ENCODE measurements at regions not wholly inside any gene's neighbourhood (a gene's known extent, or its start where the extent isn't known, plus 50 kb on each side); places are given as distances from the start of the nearest gene placed in this dataset.

DNA sequence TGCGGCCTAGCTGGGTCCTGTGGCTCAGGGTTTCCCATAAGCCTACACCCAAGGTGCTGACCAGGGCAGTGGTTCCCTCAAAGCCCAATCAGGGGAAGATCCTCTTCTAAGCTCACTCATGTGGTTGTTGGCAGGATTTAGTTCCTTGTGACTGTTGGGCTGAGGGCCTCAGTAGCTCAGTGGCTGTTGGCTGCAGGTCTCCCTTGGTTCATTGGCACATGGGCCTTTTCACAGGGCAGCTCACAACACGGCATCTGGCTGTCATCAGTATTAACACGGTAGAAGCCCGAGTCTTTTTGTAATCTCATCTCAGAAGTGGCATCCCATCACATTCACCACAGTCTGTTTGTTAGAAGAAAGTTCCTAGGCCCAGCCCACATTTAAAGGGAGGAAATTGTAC, 188.2 kb upstream of the HMCN1 start:
- Histone ChIP-seq H3K79me2 (ENCODE audit: low read length) (no peaks in the 10 kb centered on the region), H4K20me1 (ENCODE audit: low read length) (no peaks in the 10 kb centered on the region), H3K36me3 (ENCODE audit: low read depth, low read length) (no peaks in the 10 kb centered on the region), H2AFZ (ENCODE audit: low read length) (no peak overlapping the region), H3F3A (ENCODE audit: low read length, unreplicated experiment) (no peaks in the 10 kb centered on the region), H3K27ac (ENCODE audit: low read length) (no peak overlapping the region), H3K4me1 (ENCODE audit: insufficient read depth, low read length) (no peaks in the 10 kb centered on the region), H3K9me2 (replicated peaks; ENCODE audit: low read length) (no peaks in the 10 kb centered on the region), H3K4me2 (ENCODE audit: low read length) (no peak overlapping the region), H3K9ac (ENCODE audit: low read length) (no peak overlapping the region), H3K27me3 (ENCODE audit: low read length) (no peaks in the 10 kb centered on the region), H3K4me3 (ENCODE audit: low read length) (no peak overlapping the region), H3K9me3 (ENCODE audit: low read length) (no peaks in the 10 kb centered on the region)
- no TSS peak for BruUV-seq (replicated peaks)
- DNase-seq: no peak
- CTCF ChIA-PET: no interaction called here
- TF ChIP-seq EZH2 (IDR thresholded peaks at IDR 0.05; ENCODE audit: low read length, unreplicated experiment): no peak
- no peak for TF ChIP-seq EZH2phosphoT487 (IDR thresholded peaks at IDR 0.05; ENCODE audit: borderline replicate concordance, low read length)
- TF ChIP-seq, protein P1, sequence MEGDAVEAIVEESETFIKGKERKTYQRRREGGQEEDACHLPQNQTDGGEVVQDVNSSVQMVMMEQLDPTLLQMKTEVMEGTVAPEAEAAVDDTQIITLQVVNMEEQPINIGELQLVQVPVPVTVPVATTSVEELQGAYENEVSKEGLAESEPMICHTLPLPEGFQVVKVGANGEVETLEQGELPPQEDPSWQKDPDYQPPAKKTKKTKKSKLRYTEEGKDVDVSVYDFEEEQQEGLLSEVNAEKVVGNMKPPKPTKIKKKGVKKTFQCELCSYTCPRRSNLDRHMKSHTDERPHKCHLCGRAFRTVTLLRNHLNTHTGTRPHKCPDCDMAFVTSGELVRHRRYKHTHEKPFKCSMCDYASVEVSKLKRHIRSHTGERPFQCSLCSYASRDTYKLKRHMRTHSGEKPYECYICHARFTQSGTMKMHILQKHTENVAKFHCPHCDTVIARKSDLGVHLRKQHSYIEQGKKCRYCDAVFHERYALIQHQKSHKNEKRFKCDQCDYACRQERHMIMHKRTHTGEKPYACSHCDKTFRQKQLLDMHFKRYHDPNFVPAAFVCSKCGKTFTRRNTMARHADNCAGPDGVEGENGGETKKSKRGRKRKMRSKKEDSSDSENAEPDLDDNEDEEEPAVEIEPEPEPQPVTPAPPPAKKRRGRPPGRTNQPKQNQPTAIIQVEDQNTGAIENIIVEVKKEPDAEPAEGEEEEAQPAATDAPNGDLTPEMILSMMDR (conservative IDR thresholded peaks at IDR 0.05; ENCODE audit: low read depth, low read length): no peak
- intact Hi-C loops (cut with micrococcal nuclease): no loop called here
- POLR2A ChIA-PET (ENCODE audit: unreplicated experiment): no interaction called here
- no peak for ATAC-seq

DNA sequence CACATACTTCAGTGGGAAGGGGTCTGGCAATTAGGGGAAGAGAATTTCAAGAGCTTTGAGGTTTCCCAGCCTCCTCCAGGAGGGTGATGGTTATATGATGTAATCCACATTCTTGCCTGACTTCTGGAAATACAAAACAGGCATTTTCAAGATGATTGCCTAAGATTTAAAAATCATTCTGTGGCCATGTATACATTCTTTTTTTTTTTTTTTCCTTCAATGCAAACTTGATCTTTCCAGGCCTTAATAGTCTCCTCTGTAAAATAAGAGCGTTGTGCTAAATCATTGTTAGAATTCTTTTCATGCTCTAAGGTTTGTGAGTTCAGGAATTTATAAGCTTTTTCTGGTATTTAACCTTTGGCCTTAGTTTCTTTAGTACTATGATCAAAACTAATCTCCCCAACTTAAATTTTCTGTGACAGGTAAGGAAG, 192.3 kb upstream of the HMCN1 start:
- intact Hi-C loops (cut with micrococcal nuclease): no loop called here
- no peak overlapping the region for H3K4me2 ChIP-seq (ENCODE audit: low read length)
- H3K4me1 ChIP-seq (ENCODE audit: insufficient read depth, low read length): no peaks in the 10 kb centered on the region
- TF ChIP-seq EZH2 (IDR thresholded peaks at IDR 0.05; ENCODE audit: low read length, unreplicated experiment) (no peak), EZH2phosphoT487 (IDR thresholded peaks at IDR 0.05; ENCODE audit: borderline replicate concordance, low read length) (no peak)
- TF ChIP-seq, protein P1 (conservative IDR thresholded peaks at IDR 0.05; ENCODE audit: low read depth, low read length): no peak
- no peaks in the 10 kb centered on the region for H3K36me3 ChIP-seq (ENCODE audit: low read depth, low read length)
- no peaks in the 10 kb centered on the region for H3K9me2 ChIP-seq (replicated peaks; ENCODE audit: low read length)
- H3K4me3 ChIP-seq (ENCODE audit: low read length): no peak overlapping the region
- no peaks in the 10 kb centered on the region for H3F3A ChIP-seq (ENCODE audit: low read length, unreplicated experiment)
- ChIA-PET CTCF (no interaction called here), POLR2A (ENCODE audit: unreplicated experiment) (no interaction called here)
- no peak overlapping the region for H2AFZ ChIP-seq (ENCODE audit: low read length)
- H3K27ac ChIP-seq (ENCODE audit: low read length): no peak overlapping the region
- no peaks in the 10 kb centered on the region for H3K27me3 ChIP-seq (ENCODE audit: low read length)
- no peaks in the 10 kb centered on the region for H3K9me3 ChIP-seq (ENCODE audit: low read length)
- H3K9ac ChIP-seq (ENCODE audit: low read length): no peak overlapping the region
- H3K79me2 ChIP-seq (ENCODE audit: low read length): no peaks in the 10 kb centered on the region
- no peaks in the 10 kb centered on the region for H4K20me1 ChIP-seq (ENCODE audit: low read length)
- DNase-seq: no peak
- no peak for ATAC-seq
- BruUV-seq (replicated peaks): no TSS peak

DNA sequence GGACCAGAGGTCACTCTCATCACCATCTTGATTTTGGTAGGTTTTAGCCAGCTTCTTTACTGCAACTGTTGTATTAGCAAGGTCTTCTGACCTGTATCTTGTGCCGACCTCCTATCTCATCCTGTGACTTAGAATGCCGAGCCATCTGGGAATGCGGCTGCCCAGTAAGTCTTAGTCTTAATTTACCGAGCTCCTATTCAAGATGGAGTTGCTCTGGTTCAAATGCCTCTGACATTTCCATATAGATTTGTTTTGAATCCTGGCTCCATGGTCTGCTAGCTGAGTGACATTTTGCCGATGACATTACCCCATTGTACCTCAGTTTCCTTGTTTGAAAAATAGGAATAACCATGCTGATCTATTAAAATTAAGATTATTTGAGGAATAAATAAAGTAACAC, 193.9 kb upstream of the HMCN1 start:
- no peaks in the 10 kb centered on the region for H3K9me3 ChIP-seq (ENCODE audit: low read length)
- H3K27ac ChIP-seq (ENCODE audit: low read length): no peak overlapping the region
- no peaks in the 10 kb centered on the region for H3K27me3 ChIP-seq (ENCODE audit: low read length)
- no TSS peak for BruUV-seq (replicated peaks)
- H2AFZ ChIP-seq (ENCODE audit: low read length): no peak overlapping the region
- intact Hi-C loops (cut with micrococcal nuclease): no loop called here
- ATAC-seq (no peak), DNase-seq (no peak)
- no peaks in the 10 kb centered on the region for H3K9me2 ChIP-seq (replicated peaks; ENCODE audit: low read length)
- H3K36me3 ChIP-seq (ENCODE audit: low read depth, low read length): no peaks in the 10 kb centered on the region
- H3K4me2 ChIP-seq (ENCODE audit: low read length): no peak overlapping the region
- H4K20me1 ChIP-seq (ENCODE audit: low read length): no peaks in the 10 kb centered on the region
- no peaks in the 10 kb centered on the region for H3F3A ChIP-seq (ENCODE audit: low read length, unreplicated experiment)
- H3K79me2 ChIP-seq (ENCODE audit: low read length): no peaks in the 10 kb centered on the region
- no peaks in the 10 kb centered on the region for H3K4me1 ChIP-seq (ENCODE audit: insufficient read depth, low read length)
- no peak for TF ChIP-seq EZH2phosphoT487 (IDR thresholded peaks at IDR 0.05; ENCODE audit: borderline replicate concordance, low read length)
- TF ChIP-seq, protein P1 (conservative IDR thresholded peaks at IDR 0.05; ENCODE audit: low read depth, low read length): no peak
- TF ChIP-seq EZH2 (IDR thresholded peaks at IDR 0.05; ENCODE audit: low read length, unreplicated experiment): no peak
- ChIA-PET POLR2A (ENCODE audit: unreplicated experiment) (no interaction called here), CTCF (no interaction called here)
- no peak overlapping the region for H3K4me3 ChIP-seq (ENCODE audit: low read length)
- no peak overlapping the region for H3K9ac ChIP-seq (ENCODE audit: low read length)

All from PC-3 (cell line).